HK-2 (cell line): ENCODE measurements at regions not wholly inside any gene's neighbourhood (a gene's known extent, or its start where the extent isn't known, plus 50 kb on each side); places are given as distances from the start of the nearest gene placed in this dataset.
"Not testable (repeated sequence)": the region's sequence is repeated elsewhere in the genome, so short reads cannot be mapped to it uniquely, and the experiment has no call there.

ENCODE experiments used
- DNase-seq: peaks from one replicate; pipeline ENCODE4 v3.0.0-alpha.2; 2018; ENCODE audit not compliant: unreplicated experiment

- no peak for DNase-seq
These were observed 758.4 kb downstream of the NSUN3 start for GRCh38 chr3:94821241-94821640.

GRCh38 chr3:94822298-94822697, 759.4 kb downstream of the NSUN3 start:
- DNase-seq: no peak

GRCh38 chr3:94846251-94846650, 783.4 kb downstream of the NSUN3 start:
- not testable (repeated sequence) for DNase-seq

GRCh38 chr3:94862703-94863102, 799.8 kb downstream of the NSUN3 start:
- DNase-seq: peak; percentile 15

GRCh38 chr3:94869059-94869547, 806.2 kb downstream of the NSUN3 start:
- no peak for DNase-seq

- DNase-seq: no peak
These were observed 810.9 kb downstream of the NSUN3 start for GRCh38 chr3:94873751-94874150.

- no peak for DNase-seq
These were observed 812.3 kb downstream of the NSUN3 start for GRCh38 chr3:94875149-94875548.

GRCh38 chr3:94887065-94887464, 824.2 kb downstream of the NSUN3 start:
- DNase-seq: no peak

- no peak for DNase-seq
These were observed 834.1 kb downstream of the NSUN3 start for GRCh38 chr3:94896994-94897393.

- DNase-seq: no peak
These were observed 841.4 kb downstream of the NSUN3 start for GRCh38 chr3:94904156-94904674.

GRCh38 chr3:94909726-94910125, 846.9 kb downstream of the NSUN3 start:
- DNase-seq: no peak

GRCh38 chr3:94912656-94913055, 849.8 kb downstream of the NSUN3 start:
- no peak for DNase-seq

- DNase-seq: no peak
These were observed 864.3 kb downstream of the NSUN3 start for GRCh38 chr3:94927175-94927574.

GRCh38 chr3:94928921-94929320, 866.1 kb downstream of the NSUN3 start:
- peak; percentile 15 for DNase-seq

- no peak for DNase-seq
These were observed 873.1 kb downstream of the NSUN3 start for GRCh38 chr3:94935738-94936580.

GRCh38 chr3:94937980-94938379, 875.1 kb downstream of the NSUN3 start:
- DNase-seq: no peak

- no peak for DNase-seq
These were observed 883.8 kb downstream of the NSUN3 start for GRCh38 chr3:94946683-94947082.

- DNase-seq: no peak
These were observed 898.7 kb downstream of the NSUN3 start for GRCh38 chr3:94961423-94962100.

- DNase-seq: no peak
These were observed 903.1 kb downstream of the NSUN3 start for GRCh38 chr3:94965867-94966475.

- no peak for DNase-seq
These were observed 904.3 kb downstream of the NSUN3 start for GRCh38 chr3:94967196-94967595.

- DNase-seq: no peak
These were observed 905.7 kb downstream of the NSUN3 start for GRCh38 chr3:94968519-94968918.

GRCh38 chr3:94972066-94972465, 909.2 kb downstream of the NSUN3 start:
- DNase-seq: no peak
